Lower leg skin (tissue), 3 donors: ENCODE measurements at regions not wholly inside any gene's neighbourhood (a gene's known extent, or its start where the extent isn't known, plus 50 kb on each side); places are given as distances from the start of the nearest gene placed in this dataset.

Source experiments
- CTCF ChIP-seq, 3 donors: fragments of 450-650 bp; IDR thresholded peaks; one replicate each; pipeline ENCODE4 v1.5.1; 2016; ENCODE audit warnings: antibody characterized with exemption in 3 of 3, mild to moderate bottlenecking in 3 of 3, moderate library complexity in 2 of 3
- POLR2A ChIP-seq, 2 donors: fragments of 450-650 bp; IDR thresholded peaks; one replicate each; pipeline ENCODE4 v1.6.1; 2016 to 2017; ENCODE audit warnings: antibody characterized with exemption in 2 of 2, mild to moderate bottlenecking in 1 of 2, moderate library complexity in 1 of 2

GRCh38 chr4:31085689-31086088, 365.5 kb downstream of the PCDH7 start:
- no peak for TF ChIP-seq CTCF (IDR thresholded peaks at IDR 0.05)
- no peak for TF ChIP-seq POLR2A (IDR thresholded peaks at IDR 0.05)
